ENCODE measurements at regions not wholly inside any gene's neighbourhood (a gene's known extent, or its start where the extent isn't known, plus 50 kb on each side); places are given as distances from the start of the nearest gene placed in this dataset.

DNA sequence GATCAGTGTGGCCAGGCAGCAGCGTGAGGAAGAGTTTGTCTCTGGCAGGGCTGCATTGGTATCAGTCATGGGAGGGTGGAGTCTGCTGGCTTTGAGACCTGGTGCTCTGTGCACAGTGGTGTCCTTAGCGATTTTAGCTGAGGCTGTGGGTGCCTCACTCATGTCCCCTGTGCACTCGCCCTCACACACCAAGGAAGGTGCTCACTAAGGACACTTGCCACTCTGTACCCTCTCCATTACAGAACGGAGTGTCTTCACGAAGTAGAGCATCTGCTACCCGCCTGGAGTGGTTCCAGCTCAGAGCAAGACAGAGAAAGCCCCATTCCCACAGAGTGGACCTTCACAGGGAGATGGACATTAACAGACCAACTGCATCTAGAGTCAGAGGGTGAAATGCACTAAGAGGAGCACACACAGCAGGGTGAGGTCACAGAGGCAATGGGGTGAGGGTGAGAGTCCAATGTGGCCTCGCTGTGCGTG lies 117.9 kb downstream of the MATN1 start:
- no peaks in the 10 kb centered on the region for H3K9me3 Mint-ChIP-seq
- ATAC-seq (no peak), DNase-seq (ENCODE audit: low spot score in 2 of 2) (peak in 1 of 2 donors; percentile 46)
- no peaks in the 10 kb centered on the region for H3K4me1 Mint-ChIP-seq
- no peak overlapping the region for H3K4me3 Mint-ChIP-seq
- H3K27ac Mint-ChIP-seq = no peak overlapping the region
- H3K36me3 Mint-ChIP-seq = no peaks in the 10 kb centered on the region

DNA sequence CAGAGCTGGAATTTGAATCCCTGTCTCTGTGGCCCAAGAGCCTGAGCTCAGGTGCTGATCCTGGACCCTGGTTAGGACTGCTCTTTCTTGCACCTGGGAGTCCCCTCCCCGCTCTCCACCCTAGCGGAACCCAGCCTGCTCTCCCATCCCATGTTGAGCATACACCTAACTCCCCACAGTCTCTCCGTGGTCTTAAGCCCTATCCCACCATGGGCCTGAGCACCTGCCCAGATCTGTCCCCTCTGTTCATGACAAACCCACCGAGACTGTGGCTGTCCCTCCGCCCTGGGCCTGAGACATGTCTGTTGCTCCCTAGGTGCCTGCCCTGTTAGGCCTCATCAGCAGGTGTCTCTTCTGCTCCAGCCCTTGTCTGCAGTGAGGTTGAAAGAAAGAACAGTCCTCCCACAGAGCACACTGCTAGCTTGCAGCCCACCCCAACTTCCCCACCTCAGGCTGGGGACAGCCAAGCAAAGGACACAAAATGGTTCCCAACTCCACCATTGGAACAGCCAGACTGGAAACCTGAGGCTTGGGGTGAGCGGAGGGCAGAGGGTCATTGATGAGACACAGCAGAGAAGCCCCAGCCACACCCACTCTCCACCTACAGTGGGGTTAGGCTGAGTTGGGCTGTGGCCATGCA lies 118.5 kb downstream of the MATN1 start:
- Mint-ChIP-seq H3K9me3 (no peaks in the 10 kb centered on the region), H3K4me1 (no peaks in the 10 kb centered on the region), H3K27ac (no peak overlapping the region), H3K4me3 (no peak overlapping the region), H3K36me3 (no peaks in the 10 kb centered on the region)
- DNase-seq (ENCODE audit: low spot score in 2 of 2) = peak in 1 of 2 donors; percentile 25
- no peak for ATAC-seq

DNA sequence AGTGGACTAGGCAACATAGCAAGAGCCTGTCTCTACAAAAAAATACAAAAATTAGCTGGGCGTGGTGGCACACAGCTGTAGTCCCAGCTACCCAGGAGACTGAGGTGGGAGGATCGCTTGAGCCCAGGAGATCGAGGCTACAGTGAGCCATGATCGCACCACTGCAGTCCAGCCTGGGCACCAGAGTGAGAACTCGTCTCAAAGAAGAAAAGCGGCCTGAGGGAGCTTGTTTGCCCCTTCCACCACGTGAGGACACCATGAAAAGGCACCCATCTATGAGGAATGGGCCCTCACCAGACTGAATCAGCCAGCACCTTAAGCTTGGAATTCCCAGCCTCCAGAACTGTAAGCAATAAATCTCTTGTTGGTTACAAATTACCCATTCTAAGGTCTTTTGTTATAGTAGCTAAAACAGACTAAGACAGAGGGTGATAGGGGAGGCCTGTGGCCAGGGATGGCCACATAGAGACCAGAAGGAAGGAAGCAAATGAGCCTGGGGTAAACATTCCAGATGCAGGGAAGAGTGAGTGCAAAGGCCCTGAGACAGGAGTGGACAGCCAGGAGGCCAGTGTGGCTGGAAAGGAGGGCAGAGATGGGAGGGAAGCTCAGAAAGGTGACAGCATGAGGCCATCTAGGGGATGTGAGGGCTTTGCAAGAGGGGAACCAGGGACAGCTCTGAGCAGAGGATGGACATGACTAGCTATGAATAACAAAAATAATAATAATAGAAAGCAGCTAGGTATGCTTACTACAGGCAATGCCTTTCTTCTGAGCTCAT lies 120.1 kb downstream of the MATN1 start:
- ATAC-seq = no peak
- Mint-ChIP-seq H3K9me3 (no peaks in the 10 kb centered on the region), H3K27ac (no peak overlapping the region), H3K36me3 (no peaks in the 10 kb centered on the region), H3K4me3 (no peak overlapping the region), H3K4me1 (no peaks in the 10 kb centered on the region)
- DNase-seq (ENCODE audit: low spot score in 2 of 2) = peak in 1 of 2 donors; percentile 33

DNA sequence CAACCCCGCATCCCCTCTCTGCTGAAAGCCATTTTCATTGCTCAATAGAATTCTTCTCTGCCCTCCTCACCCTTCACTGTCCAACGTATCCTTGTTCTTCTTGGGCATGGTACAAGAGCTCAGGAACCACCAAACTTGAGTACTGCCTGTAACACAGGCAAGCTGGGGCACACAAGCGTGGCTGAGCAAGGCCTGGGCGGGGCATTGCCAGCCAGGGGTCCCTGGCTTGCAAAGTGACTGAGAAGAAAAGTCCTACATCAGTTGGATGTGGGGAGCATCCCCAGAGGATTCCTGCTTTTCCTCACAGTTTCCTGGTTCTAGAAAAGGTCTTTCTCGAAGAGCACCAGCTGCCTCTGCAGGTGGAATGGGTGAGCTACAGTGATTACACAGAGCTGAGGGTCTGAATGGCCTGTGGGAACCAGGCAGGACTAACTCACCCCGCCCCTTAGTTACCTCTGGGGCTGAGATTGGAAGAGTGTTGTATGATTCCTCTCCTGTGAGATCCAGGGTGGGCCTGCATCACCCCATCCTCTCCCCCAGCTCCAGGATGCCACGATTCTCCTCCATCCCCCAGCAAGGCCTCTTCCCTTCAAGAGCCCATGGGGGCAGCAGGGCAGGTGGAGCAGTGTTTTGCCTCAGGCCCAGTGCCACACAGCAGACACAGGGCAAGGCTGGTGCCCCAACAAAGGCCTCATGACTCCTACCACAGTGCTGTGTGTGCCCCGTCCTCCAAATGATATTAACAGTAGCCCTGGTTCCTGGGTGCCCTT lies 121.9 kb downstream of the MATN1 start:
- H3K4me1 Mint-ChIP-seq = no peaks in the 10 kb centered on the region
- H3K4me3 Mint-ChIP-seq = no peak overlapping the region
- no peaks in the 10 kb centered on the region for H3K9me3 Mint-ChIP-seq
- H3K36me3 Mint-ChIP-seq = no peaks in the 10 kb centered on the region
- ATAC-seq (no peak), DNase-seq (ENCODE audit: low spot score in 2 of 2) (no peak)
- H3K27ac Mint-ChIP-seq = no peak overlapping the region

DNA sequence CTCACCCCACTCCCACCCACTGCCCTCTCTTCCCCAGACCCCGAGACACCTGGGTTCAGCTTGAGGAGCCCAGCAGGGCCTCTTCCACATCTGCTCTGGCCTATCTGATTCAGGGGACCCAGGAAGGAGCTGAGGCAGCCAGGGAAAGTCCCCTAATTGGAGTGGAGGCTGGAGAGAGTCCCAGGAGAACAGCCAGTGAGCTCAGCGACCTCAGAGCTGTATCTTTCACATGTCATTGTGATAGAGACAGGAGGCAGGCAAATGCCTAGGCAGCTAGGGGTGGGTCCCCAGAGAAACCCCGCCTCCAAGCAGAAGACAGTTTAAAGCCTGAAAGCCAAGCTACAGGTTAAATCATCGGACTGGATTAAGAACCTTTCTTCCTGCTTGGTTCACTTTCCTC lies 122.7 kb downstream of the MATN1 start:
- Mint-ChIP-seq H3K27ac (no peak overlapping the region), H3K36me3 (no peaks in the 10 kb centered on the region), H3K4me3 (no peak overlapping the region), H3K4me1 (no peaks in the 10 kb centered on the region), H3K9me3 (no peaks in the 10 kb centered on the region)
- DNase-seq (ENCODE audit: low spot score in 2 of 2) (no peak), ATAC-seq (no peak)

DNA sequence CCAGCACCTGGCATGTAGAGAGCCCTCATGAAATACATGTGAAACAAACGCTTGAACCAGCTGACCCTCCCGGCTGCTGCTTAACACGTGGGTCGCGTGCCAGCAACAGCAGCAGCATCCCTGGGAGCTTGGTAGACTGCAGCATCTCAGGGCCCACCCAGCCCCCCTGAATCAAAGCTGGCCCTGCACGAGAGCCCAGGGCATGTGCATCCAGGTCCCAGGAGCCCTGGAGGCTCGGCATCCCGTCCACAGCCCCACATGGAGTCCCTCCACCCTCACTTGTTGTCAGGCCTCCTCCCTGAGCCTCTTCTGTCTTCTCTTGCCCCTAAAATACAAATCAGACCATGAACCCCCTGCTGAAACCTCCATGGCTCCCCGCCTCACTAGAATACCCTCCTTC lies 123.1 kb downstream of the MATN1 start:
- Mint-ChIP-seq H3K9me3 (no peaks in the 10 kb centered on the region), H3K4me3 (no peak overlapping the region), H3K36me3 (no peaks in the 10 kb centered on the region), H3K27ac (no peak overlapping the region), H3K4me1 (no peaks in the 10 kb centered on the region)
- ATAC-seq (no peak), DNase-seq (ENCODE audit: low spot score in 2 of 2) (no peak)

DNA sequence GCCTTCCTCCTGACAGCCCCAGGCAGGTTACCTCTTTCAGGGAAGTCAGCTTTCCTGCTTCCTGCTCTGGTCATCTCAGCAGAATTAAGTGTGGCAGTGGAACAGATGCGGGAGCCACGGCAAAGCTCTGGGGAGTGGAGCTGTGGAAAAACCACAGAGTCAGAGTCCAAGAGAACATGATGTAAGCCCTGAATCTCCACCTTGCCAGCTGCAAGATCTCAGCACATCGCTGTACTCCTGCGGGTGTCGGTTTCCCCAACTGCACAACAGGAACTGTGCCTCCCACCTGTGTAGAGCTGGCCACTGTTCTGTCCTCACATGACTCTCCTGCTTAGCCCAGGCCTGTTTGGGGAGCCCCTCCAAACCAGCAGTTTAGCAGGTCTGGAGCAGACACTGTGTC lies 123.7 kb downstream of the MATN1 start:
- Mint-ChIP-seq H3K27ac (no peak overlapping the region), H3K9me3 (no peaks in the 10 kb centered on the region), H3K36me3 (no peaks in the 10 kb centered on the region), H3K4me3 (no peak overlapping the region), H3K4me1 (no peaks in the 10 kb centered on the region)
- DNase-seq (ENCODE audit: low spot score in 2 of 2) (no peak), ATAC-seq (no peak)

DNA sequence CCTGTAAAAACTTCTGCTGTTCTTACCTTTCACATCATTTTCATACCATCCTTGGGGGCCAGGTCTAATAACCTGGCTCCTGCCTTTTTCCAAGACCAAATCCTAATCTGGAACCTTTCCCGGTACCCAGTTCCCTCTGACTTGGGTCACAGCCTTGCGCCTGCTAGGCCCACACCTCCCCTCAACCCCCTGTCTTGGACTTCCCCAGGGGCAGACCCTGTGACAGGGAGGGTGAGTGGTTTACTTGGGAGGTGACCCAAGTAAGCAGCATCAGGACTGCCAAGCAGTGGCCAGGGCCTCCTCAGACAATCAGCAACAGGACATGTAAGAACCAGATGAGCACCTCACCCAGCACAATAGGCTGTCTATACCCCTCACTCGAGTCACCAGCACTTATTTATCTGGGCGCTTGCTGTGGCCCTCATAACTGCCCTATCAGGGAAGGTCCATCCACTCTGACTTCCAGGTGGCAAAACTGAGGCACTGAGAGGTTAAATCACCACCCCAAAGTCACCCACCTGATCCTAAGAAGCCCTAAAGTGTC lies 124.7 kb downstream of the MATN1 start:
- no peaks in the 10 kb centered on the region for H3K9me3 Mint-ChIP-seq
- H3K36me3 Mint-ChIP-seq = no peaks in the 10 kb centered on the region
- ATAC-seq (no peak), DNase-seq (ENCODE audit: low spot score in 2 of 2) (no peak)
- no peak overlapping the region for H3K27ac Mint-ChIP-seq
- no peak overlapping the region for H3K4me3 Mint-ChIP-seq
- no peaks in the 10 kb centered on the region for H3K4me1 Mint-ChIP-seq

DNA sequence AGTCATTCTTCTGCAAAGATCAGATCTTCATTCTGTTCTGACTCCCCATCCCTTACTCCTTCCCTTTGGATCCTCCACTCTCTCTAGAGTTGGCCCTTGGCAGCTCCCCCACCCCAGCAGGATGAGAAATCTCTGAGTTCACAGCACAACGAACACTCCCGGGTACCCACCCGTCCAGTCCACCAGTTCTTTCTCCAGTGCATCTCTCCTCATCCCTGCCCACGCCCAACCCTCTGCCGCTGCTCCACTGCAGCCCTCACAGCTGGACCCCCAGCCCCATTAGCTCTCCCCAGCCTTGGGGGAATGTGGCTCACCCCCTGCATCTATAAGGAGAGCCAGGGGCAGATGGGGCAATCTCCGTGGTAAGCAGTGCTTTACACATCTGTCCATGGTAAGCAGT lies 125.7 kb downstream of the MATN1 start:
- DNase-seq (ENCODE audit: low spot score in 2 of 2) (no peak), ATAC-seq (no peak)
- Mint-ChIP-seq H3K27ac (no peak overlapping the region), H3K4me1 (no peaks in the 10 kb centered on the region), H3K4me3 (no peak overlapping the region), H3K36me3 (no peaks in the 10 kb centered on the region), H3K9me3 (no peaks in the 10 kb centered on the region)

DNA sequence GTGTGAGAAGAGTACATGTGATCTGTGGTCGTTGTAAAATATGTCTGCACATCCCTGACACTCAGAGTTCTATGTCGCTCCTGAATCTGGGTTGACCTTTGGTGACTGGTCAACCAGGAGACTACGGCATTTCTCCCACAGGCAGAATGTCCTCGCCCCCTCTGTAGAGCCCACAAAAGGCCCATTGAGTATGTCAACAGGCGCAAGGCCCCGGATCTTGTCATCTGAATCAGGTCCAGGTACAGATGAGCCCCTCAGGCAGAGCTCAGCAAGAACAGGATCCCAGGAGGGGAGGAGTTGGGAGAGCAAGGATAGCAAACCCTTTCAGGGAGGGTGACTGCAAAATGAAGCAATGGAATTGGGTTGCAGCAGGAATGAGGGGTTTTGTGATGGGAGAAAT lies 126.5 kb downstream of the MATN1 start:
- H3K36me3 Mint-ChIP-seq = no peaks in the 10 kb centered on the region
- no peaks in the 10 kb centered on the region for H3K9me3 Mint-ChIP-seq
- no peaks in the 10 kb centered on the region for H3K4me1 Mint-ChIP-seq
- DNase-seq (ENCODE audit: low spot score in 2 of 2) (no peak), ATAC-seq (no peak)
- no peak overlapping the region for H3K4me3 Mint-ChIP-seq
- no peak overlapping the region for H3K27ac Mint-ChIP-seq

DNA sequence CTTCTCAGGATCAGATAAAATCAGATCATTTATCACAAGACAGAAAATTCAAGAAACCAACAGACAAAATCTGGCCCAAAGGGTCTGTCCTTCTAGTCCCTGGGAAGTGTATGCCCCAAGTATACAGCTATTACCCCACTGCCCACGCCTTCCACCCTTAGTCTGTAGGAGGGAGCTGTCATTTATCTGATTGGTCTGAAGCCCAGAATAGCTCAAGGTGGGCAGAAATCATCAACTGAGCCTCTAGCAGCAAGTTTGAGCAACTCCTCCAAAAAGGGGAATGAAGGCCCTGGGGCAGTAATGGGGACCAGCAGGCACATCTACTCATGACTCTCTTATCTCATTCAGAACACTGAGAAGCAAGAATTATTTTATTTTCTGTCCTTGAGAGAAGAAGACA lies 126.9 kb downstream of the MATN1 start:
- Mint-ChIP-seq H3K9me3 (no peaks in the 10 kb centered on the region), H3K4me1 (no peaks in the 10 kb centered on the region), H3K4me3 (no peak overlapping the region), H3K27ac (no peak overlapping the region), H3K36me3 (no peaks in the 10 kb centered on the region)
- ATAC-seq (no peak), DNase-seq (ENCODE audit: low spot score in 2 of 2) (no peak)

DNA sequence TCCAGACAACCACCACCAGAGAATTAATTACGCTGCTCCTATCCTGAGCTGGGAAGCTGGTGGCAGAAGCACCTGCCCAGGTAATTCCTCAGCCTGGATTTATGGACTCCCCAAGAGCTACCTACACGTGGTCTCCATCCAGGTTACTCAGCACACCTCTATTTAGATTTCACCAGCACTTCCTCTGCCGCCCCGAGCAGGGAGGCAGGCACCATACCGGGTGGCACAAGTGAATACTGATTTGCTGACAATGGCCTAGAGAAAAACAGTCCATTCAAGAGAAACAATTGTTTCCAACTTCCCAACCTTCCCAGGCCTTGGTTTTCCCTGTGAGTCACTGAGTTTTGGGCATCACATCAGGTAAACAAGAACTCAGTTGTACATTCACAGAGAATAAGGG lies 134.3 kb downstream of the MATN1 start:
- Mint-ChIP-seq H3K4me1 (no peaks in the 10 kb centered on the region), H3K4me3 (no peak overlapping the region), H3K27ac (no peak overlapping the region), H3K36me3 (no peaks in the 10 kb centered on the region), H3K9me3 (peaks cover 2% of the 10 kb centered on the region)
- no peak for DNase-seq (ENCODE audit: low spot score in 2 of 2)
- ATAC-seq = no peak

DNA sequence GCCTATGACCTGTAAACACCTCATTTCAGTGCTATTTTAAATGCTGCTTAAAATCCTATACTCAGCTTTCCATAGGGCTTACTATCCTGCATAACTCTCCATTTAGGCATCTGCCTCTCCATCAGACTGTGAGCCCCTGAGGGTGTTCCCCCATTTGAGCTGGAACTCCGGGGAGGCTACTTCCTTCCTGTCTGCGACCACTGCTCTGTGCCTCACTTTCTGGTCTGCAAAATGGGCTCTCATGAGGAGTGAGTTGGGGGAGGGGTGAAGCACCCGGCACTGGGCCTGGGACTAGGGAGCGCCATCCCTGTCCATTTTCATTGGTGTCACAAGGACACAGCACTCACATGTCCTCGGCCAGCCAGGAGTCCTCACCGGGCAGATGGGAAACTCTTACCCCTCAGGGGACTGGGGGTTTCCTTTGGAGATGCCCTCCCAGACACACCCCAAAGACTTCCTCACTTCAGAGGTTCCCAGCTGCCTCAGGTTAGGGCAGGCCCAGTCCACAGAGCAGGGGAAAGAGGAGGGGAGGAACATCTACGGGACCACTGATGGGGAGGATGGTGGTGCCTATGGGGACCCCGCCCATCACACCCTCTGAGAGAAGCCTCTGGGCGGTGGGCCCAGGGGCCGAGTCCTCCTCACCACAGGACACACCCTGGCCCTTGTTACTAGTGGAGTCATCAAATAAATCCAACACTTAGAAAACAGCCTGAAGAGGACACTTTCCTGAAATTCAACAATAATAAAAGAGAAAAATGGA lies 134.9 kb downstream of the MATN1 start:
- Mint-ChIP-seq H3K9me3 (peaks cover 5% of the 10 kb centered on the region), H3K4me3 (no peak overlapping the region), H3K36me3 (no peaks in the 10 kb centered on the region), H3K4me1 (no peaks in the 10 kb centered on the region), H3K27ac (no peak overlapping the region)
- DNase-seq (ENCODE audit: low spot score in 2 of 2) (no peak), ATAC-seq (no peak)

DNA sequence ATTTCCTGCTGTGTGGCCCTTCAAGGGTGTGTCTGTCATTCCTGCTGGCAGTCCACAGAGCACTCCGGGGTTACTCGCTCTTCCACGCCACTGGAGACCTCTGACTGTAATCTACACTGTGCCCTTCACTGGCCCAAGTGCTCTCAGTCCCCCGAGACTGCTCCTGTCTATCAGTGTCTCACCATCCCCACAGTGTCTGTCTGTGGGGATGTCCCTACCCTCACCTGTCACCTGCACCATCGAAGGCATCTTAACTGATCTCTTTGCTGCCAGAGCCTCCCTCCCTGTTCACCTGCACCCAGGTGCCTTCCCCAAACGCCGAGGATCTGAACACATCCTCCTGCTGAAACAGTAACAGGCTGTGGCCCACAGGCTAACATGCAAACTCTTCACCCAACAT lies 136.7 kb downstream of the MATN1 start:
- Mint-ChIP-seq H3K27ac (no peak overlapping the region), H3K36me3 (no peaks in the 10 kb centered on the region), H3K9me3 (peaks cover 5% of the 10 kb centered on the region), H3K4me3 (no peak overlapping the region), H3K4me1 (no peaks in the 10 kb centered on the region)
- ATAC-seq (no peak), DNase-seq (ENCODE audit: low spot score in 2 of 2) (no peak)

DNA sequence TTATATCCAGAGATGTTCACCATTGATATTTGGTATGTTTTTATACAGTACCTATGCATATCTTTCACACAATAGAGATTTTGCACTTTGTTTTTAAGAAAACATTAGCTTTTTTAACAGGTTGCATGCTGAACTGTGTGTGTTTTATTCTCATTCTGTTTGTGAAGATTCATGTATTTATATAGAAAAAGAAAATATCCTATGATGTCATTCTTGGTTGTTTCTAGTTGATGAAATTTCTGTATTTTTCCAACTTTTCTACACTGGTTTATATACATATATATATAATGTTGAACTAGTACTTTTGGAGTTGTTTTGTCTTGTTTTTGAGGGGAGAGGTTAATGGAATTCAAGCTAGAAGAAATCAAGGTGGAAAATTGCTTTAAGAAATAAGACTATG lies 143.8 kb downstream of the MATN1 start:
- Mint-ChIP-seq H3K4me1 (no peaks in the 10 kb centered on the region), H3K4me3 (no peak overlapping the region), H3K9me3 (peaks cover 5% of the 10 kb centered on the region), H3K36me3 (no peaks in the 10 kb centered on the region), H3K27ac (no peak overlapping the region)
- no peak for DNase-seq (ENCODE audit: low spot score in 2 of 2)
- ATAC-seq = no peak
